ENCODE measurements at regions not wholly inside any gene's neighbourhood (a gene's known extent, or its start where the extent isn't known, plus 50 kb on each side); places are given as distances from the start of the nearest gene placed in this dataset.

DNA sequence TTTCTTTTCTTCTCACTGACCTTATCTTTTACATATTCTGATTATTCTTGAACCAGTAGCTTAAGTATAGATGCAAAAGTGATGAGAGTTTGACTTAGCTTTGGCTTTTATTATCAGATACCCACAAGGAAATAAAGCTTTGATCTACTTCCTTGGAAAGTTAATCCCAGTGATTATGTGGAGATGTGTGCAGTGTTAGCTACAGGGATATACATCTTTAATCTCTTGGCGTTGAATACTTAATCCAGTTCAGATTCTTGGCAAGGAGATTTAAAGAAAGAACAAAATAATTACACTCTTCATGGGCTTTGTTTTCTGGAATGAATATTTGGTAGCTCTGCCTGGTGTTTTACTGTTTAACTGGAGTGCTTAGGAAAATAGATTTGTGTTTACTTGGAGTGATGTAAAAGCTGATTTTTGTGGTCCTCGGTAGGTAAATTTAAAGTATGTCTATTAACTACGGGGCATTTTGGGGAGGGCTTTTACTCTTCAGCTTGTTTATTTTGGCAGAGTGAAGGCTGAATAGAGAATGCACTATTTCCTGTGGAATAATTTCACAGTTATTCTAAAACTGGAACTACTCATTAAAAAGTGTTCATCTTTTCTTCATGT, 150.1 kb upstream of the LRIG3 start:
- TF ChIP-seq, protein P1, sequence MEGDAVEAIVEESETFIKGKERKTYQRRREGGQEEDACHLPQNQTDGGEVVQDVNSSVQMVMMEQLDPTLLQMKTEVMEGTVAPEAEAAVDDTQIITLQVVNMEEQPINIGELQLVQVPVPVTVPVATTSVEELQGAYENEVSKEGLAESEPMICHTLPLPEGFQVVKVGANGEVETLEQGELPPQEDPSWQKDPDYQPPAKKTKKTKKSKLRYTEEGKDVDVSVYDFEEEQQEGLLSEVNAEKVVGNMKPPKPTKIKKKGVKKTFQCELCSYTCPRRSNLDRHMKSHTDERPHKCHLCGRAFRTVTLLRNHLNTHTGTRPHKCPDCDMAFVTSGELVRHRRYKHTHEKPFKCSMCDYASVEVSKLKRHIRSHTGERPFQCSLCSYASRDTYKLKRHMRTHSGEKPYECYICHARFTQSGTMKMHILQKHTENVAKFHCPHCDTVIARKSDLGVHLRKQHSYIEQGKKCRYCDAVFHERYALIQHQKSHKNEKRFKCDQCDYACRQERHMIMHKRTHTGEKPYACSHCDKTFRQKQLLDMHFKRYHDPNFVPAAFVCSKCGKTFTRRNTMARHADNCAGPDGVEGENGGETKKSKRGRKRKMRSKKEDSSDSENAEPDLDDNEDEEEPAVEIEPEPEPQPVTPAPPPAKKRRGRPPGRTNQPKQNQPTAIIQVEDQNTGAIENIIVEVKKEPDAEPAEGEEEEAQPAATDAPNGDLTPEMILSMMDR (IDR thresholded peaks at IDR 0.05) = no peak
- TF ChIP-seq ZFX (IDR thresholded peaks at IDR 0.05; ENCODE audit: borderline replicate concordance) = no peak

Data from 22Rv1 (cell line).